WTC11 (cell line): ENCODE measurements at regions not wholly inside any gene's neighbourhood (a gene's known extent, or its start where the extent isn't known, plus 50 kb on each side); places are given as distances from the start of the nearest gene placed in this dataset.

Experiments
- ATAC-seq: fragments of 200-7000 bp; cut with Tn5 transposase; 2 replicates; pipeline ENCODE4 v1.10.0; 2021; ENCODE audit warnings: mild to moderate bottlenecking, moderate library complexity
- CTCF ChIA-PET: fragments of 300-600 bp; sonication (Branson Sonifier 250); formaldehyde crosslinking; loops from one replicate; lab custom pipeline; 2021; ENCODE audit warnings: antibody characterized with exemption; lab: Charles Lee
- POLR2A ChIA-PET: fragments of 350-600 bp; sonication (Branson Sonifier 250); formaldehyde crosslinking; loops from one replicate; lab custom pipeline; 2021; ENCODE audit warnings: antibody characterized with exemption; lab: Charles Lee
- DNase-seq: peaks from one replicate; pipeline ENCODE4 v3.0.0; 2021; ENCODE audit warnings: low spot score
- H3K27ac Mint-ChIP-seq: 2 replicates; pipeline ENCODE4 v1.8.0; 2021; ENCODE audit warnings: mixed read lengths
- H3K27me3 Mint-ChIP-seq: 2 replicates; pipeline ENCODE4 v1.8.0; 2021; ENCODE audit warnings: low read depth, mild to moderate bottlenecking, moderate library complexity, mixed read lengths
- H3K36me3 Mint-ChIP-seq: 2 replicates; pipeline ENCODE4 v1.8.0; 2021; ENCODE audit warnings: mixed read lengths
- H3K4me1 Mint-ChIP-seq: 2 replicates; pipeline ENCODE4 v1.8.0; 2022; ENCODE audit warnings: mixed read lengths
- H3K4me3 Mint-ChIP-seq: 2 replicates; pipeline ENCODE4 v1.8.0; 2021; ENCODE audit warnings: mild to moderate bottlenecking, moderate library complexity, mixed read lengths
- H3K9me3 Mint-ChIP-seq: 2 replicates; pipeline ENCODE4 v1.8.0; 2021; ENCODE audit warnings: mixed read lengths
- ATF1 ChIP-seq: sonication (generic); formaldehyde crosslinking; IDR thresholded peaks from 2 replicates; pipeline ENCODE4 v1.8.1; 2023; ENCODE audit warnings: mild to moderate bottlenecking, moderate library complexity, missing genetic modification reagents
- CBFB ChIP-seq: sonication (generic); formaldehyde crosslinking; IDR thresholded peaks from 2 replicates; pipeline ENCODE4 v1.8.1; 2022; ENCODE audit warnings: mild to moderate bottlenecking, low read depth, missing genetic modification reagents
- CREM ChIP-seq: sonication (generic); formaldehyde crosslinking; IDR thresholded peaks from 2 replicates; pipeline ENCODE4 v1.8.1; 2022; ENCODE audit warnings: mild to moderate bottlenecking, missing genetic modification reagents, moderate library complexity
- ELF4 ChIP-seq: sonication (generic); formaldehyde crosslinking; IDR thresholded peaks from 2 replicates; pipeline ENCODE4 v1.8.1; 2022; ENCODE audit warnings: low read depth, mild to moderate bottlenecking, moderate library complexity, missing genetic modification reagents
- ETV6 ChIP-seq: sonication (generic); formaldehyde crosslinking; IDR thresholded peaks from 2 replicates; pipeline ENCODE4 v1.8.1; 2022; ENCODE audit warnings: mild to moderate bottlenecking, missing genetic modification reagents
- GABPB1 ChIP-seq: sonication (generic); formaldehyde crosslinking; IDR thresholded peaks from 2 replicates; pipeline ENCODE4 v1.8.1; 2023; ENCODE audit warnings: mild to moderate bottlenecking, missing genetic modification reagents
- GTF2I ChIP-seq: fragments of 250-450 bp; sonication (Bioruptor Pico); conservative IDR thresholded peaks from 2 replicates; pipeline ENCODE4 v1.4.0; 2021; ENCODE audit warnings: mild to moderate bottlenecking
- HMGA2 ChIP-seq: fragments of 250-450 bp; sonication (Bioruptor Pico); IDR thresholded peaks from 2 replicates; pipeline ENCODE4 v1.4.0; 2021; ENCODE audit warnings: mild to moderate bottlenecking, moderate library complexity
- IRF2 ChIP-seq: sonication (generic); formaldehyde crosslinking; IDR thresholded peaks from 2 replicates; pipeline ENCODE4 v1.8.0; 2022; ENCODE audit warnings: low read depth, missing genetic modification reagents, borderline replicate concordance
- JUN ChIP-seq: sonication (generic); formaldehyde crosslinking; IDR thresholded peaks from 2 replicates; pipeline ENCODE4 v1.8.0; 2023; ENCODE audit warnings: mild to moderate bottlenecking, missing genetic modification reagents
- RORB ChIP-seq: fragments of 250-450 bp; sonication (Bioruptor Pico); IDR thresholded peaks from 2 replicates; pipeline ENCODE4 v1.9.0; 2021; ENCODE audit warnings: mild to moderate bottlenecking
- TEAD4 ChIP-seq: sonication (generic); formaldehyde crosslinking; IDR thresholded peaks from 2 replicates; pipeline ENCODE4 v1.8.0; 2022; ENCODE audit warnings: mild to moderate bottlenecking, missing genetic modification reagents
- TF ChIP-seq, protein P1 (sequence below): fragments of 250-450 bp; sonication (Bioruptor Pico); IDR thresholded peaks from 2 replicates; pipeline ENCODE4 v1.9.0; 2021; ENCODE audit warnings: moderate library complexity, mild to moderate bottlenecking, inconsistent platforms, borderline replicate concordance
- TF ChIP-seq, protein P2 (sequence below): fragments of 250-450 bp; sonication (Bioruptor Pico); IDR thresholded peaks from 2 replicates; pipeline ENCODE4 v2.1.2; 2022; ENCODE audit warnings: mild to moderate bottlenecking, moderate library complexity
- TF ChIP-seq, protein P3 (sequence below): sonication (generic); formaldehyde crosslinking; IDR thresholded peaks from 2 replicates; pipeline ENCODE4 v1.8.0; 2023; ENCODE audit warnings: missing genetic modification reagents, mild to moderate bottlenecking, borderline replicate concordance
- TF ChIP-seq, protein P4 (sequence below): fragments of 250-450 bp; sonication (Bioruptor Pico); conservative IDR thresholded peaks from 2 replicates; pipeline ENCODE4 v1.9.0; 2021; ENCODE audit warnings: mild to moderate bottlenecking

DNA sequence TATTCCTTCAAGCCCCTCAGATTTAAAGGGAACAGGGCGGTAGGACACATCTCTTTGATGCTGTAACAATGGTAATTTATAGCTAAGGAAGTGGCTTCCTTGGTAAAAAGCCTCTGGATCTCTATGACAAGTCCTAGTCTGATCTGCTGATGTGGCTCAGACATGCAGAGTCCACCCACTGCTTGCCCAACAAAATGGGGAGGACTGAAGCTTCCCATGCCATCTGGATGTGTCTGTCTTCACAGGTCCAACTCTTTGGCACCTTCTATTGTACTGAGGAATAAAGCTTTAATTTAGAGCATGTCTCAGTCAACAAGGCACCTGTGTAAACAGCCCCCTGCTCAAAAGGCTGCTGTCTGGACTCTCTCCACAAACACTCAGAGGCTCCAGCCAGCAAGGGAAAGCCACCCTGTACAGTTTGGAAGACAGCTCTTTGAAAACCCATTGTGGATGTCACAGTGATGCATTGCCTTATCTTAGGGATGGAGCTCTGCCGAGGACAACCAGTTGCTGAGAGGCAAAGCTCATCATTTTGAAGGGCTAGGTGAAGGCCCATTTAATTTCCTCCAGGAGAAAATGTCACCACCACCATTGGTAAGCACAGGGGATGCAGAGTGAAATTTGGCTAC is 348.6 kb upstream of the GRM7 start:
- Mint-ChIP-seq H3K4me1 (peaks cover 4% of the 10 kb centered on the region; the same call in 1 of the 2 replicates), H3K36me3 (peaks cover 17% of the 10 kb centered on the region), H3K4me3 (no peak overlapping the region), H3K9me3 (peaks cover 46% of the 10 kb centered on the region), H3K27me3 (no peaks in the 10 kb centered on the region; the same call in 1 of the 2 replicates), H3K27ac (no peak overlapping the region)
- ATAC-seq = no peak
- ChIA-PET CTCF (no interaction called here), POLR2A (no interaction called here)
- no peak for DNase-seq
- TF ChIP-seq, protein P1, sequence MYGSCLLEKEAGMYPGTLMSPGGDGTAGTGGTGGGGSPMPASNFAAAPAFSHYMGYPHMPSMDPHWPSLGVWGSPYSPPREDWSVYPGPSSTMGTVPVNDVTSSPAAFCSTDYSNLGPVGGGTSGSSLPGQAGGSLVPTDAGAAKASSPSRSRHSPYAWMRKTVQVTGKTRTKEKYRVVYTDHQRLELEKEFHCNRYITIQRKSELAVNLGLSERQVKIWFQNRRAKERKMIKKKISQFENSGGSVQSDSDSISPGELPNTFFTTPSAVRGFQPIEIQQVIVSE = no peak
- TF ChIP-seq ATF1 (CRISPR knock-in tag) (no peak), ETV6 (no peak)

DNA sequence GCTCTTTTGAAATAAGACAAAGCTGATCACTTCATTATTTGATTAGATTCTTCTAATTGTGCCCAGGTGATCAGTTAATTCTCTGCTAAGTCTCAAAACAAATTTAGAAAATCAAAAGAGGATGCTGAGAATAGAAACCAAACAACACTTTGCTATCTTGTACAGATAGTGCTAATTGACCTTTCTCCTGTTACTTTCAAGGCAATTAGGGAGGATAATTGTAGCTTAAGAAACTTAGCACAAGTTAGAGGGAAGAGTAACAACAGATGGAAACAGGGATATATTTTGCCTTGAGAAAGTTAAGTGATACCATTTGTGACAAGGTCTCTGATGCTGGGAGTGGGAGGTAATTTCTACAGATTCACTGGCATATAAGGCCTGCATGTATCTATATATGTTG is 344.8 kb upstream of the GRM7 start:
- Mint-ChIP-seq H3K27me3 (no peaks in the 10 kb centered on the region; the same call in 1 of the 2 replicates), H3K36me3 (peaks cover 39% of the 10 kb centered on the region), H3K9me3 (peaks cover 65% of the 10 kb centered on the region), H3K4me3 (no peak overlapping the region), H3K4me1 (peaks cover 10% of the 10 kb centered on the region), H3K27ac (no peak overlapping the region)
- TF ChIP-seq, protein P2, sequence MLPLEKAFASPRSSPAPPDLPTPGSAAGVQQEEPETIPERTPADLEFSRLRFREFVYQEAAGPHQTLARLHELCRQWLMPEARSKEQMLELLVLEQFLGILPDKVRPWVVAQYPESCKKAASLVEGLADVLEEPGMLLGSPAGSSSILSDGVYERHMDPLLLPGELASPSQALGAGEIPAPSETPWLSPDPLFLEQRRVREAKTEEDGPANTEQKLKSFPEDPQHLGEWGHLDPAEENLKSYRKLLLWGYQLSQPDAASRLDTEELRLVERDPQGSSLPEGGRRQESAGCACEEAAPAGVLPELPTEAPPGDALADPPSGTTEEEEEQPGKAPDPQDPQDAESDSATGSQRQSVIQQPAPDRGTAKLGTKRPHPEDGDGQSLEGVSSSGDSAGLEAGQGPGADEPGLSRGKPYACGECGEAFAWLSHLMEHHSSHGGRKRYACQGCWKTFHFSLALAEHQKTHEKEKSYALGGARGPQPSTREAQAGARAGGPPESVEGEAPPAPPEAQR = no peak
- no peak for TF ChIP-seq GABPB1 (CRISPR knock-in tag)
- TF ChIP-seq ELF4 (CRISPR knock-in tag) = no peak
- TF ChIP-seq, protein P3, sequence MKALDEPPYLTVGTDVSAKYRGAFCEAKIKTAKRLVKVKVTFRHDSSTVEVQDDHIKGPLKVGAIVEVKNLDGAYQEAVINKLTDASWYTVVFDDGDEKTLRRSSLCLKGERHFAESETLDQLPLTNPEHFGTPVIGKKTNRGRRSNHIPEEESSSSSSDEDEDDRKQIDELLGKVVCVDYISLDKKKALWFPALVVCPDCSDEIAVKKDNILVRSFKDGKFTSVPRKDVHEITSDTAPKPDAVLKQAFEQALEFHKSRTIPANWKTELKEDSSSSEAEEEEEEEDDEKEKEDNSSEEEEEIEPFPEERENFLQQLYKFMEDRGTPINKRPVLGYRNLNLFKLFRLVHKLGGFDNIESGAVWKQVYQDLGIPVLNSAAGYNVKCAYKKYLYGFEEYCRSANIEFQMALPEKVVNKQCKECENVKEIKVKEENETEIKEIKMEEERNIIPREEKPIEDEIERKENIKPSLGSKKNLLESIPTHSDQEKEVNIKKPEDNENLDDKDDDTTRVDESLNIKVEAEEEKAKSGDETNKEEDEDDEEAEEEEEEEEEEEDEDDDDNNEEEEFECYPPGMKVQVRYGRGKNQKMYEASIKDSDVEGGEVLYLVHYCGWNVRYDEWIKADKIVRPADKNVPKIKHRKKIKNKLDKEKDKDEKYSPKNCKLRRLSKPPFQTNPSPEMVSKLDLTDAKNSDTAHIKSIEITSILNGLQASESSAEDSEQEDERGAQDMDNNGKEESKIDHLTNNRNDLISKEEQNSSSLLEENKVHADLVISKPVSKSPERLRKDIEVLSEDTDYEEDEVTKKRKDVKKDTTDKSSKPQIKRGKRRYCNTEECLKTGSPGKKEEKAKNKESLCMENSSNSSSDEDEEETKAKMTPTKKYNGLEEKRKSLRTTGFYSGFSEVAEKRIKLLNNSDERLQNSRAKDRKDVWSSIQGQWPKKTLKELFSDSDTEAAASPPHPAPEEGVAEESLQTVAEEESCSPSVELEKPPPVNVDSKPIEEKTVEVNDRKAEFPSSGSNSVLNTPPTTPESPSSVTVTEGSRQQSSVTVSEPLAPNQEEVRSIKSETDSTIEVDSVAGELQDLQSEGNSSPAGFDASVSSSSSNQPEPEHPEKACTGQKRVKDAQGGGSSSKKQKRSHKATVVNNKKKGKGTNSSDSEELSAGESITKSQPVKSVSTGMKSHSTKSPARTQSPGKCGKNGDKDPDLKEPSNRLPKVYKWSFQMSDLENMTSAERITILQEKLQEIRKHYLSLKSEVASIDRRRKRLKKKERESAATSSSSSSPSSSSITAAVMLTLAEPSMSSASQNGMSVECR (CRISPR knock-in tag) = no peak
- no peak for TF ChIP-seq CREM
- TF ChIP-seq IRF2 = no peak
- TF ChIP-seq HMGA2 (CRISPR knock-in tag) = no peak
- TF ChIP-seq, protein P4, sequence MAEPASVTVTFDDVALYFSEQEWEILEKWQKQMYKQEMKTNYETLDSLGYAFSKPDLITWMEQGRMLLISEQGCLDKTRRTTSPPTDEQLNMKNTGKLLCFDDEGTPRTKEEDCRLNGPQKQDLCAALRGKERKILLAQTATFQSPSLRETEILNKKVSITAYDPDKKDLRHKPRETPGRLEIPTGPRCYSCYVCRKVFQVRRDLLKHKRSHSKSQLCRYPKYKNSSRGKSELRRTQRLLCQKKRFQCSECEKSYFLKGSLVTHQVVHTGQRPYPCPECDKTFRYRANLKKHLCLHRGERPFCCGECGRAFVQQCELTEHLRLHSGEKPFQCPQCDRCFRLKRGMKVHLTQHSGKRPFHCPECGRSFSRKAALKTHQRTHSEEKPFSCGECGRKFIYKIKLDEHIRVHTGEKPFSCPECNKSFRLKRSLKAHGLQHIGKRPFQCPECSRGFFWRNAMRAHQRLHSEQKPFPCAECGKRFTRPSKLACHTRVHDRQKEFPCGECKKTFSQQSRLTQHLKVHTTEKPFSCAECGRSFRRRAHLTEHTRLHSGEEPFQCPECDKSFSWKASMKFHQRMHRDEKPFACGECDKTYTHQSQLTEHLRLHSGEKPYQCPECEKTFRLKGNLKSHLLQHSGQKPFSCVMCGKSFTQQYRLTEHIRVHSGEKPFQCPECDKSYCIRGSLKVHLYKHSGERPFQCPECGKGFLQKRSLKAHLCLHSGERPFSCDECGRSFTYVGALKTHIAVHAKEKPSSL = no peak
- TF ChIP-seq CBFB (CRISPR knock-in tag) = no peak
- TF ChIP-seq GTF2I (CRISPR knock-in tag) = no peak
- no peak for TF ChIP-seq TEAD4
- TF ChIP-seq RORB (CRISPR knock-in tag) = no peak
- no peak for TF ChIP-seq JUN (CRISPR knock-in tag)
- ATAC-seq (no peak), DNase-seq (no peak)
- CTCF ChIA-PET = no interaction called here
- POLR2A ChIA-PET = no interaction called here
